ENCODE measurements at regions not wholly inside any gene's neighbourhood (a gene's known extent, or its start where the extent isn't known, plus 50 kb on each side); places are given as distances from the start of the nearest gene placed in this dataset.

- Histone ChIP-seq H3F3A (ENCODE audit: insufficient read depth, low read length) (no peaks in the 10 kb centered on the region), H3K4me1 (ENCODE audit: low read length) (no peaks in the 10 kb centered on the region), H3K9me3 (replicated peaks; ENCODE audit: insufficient read depth, low read length) (no peaks in the 10 kb centered on the region), H2AFZ (ENCODE audit: low read length) (no peak overlapping the region), H3K4me2 (ENCODE audit: low read depth, low read length) (no peak overlapping the region), H3K27ac (ENCODE audit: low read length) (no peak overlapping the region), H3K27me3 (replicated peaks; ENCODE audit: insufficient read depth, low read length) (no peaks in the 10 kb centered on the region), H3K79me2 (ENCODE audit: low read length) (no peaks in the 10 kb centered on the region), H3K4me3 (ENCODE audit: low read length) (no peak overlapping the region), H3K36me3 (replicated peaks; ENCODE audit: insufficient read depth, low read length) (no peaks in the 10 kb centered on the region), H4K20me1 (ENCODE audit: insufficient read depth, low read length) (no peaks in the 10 kb centered on the region), H3K9me2 (replicated peaks; ENCODE audit: insufficient read depth, low read length) (no peaks in the 10 kb centered on the region), H3K9ac (ENCODE audit: low read length) (no peak overlapping the region)
- no peak for DNase-seq
- TF ChIP-seq CTCF (IDR thresholded peaks at IDR 0.05; ENCODE audit: low read length) (no peak), EZH2 (optimal IDR thresholded peaks at IDR 0.05; ENCODE audit: low read depth, low read length) (no peak), EZH2phosphoT487 (IDR thresholded peaks at IDR 0.05; ENCODE audit: low read length) (no peak)
Observed at GRCh38 chr10:65581426-65582026, 1344.3 kb upstream of the LRRTM3 start.

- no peak overlapping the region for H3K4me3 ChIP-seq (ENCODE audit: low read length)
- H3K27ac ChIP-seq (ENCODE audit: low read length): no peak overlapping the region
- H2AFZ ChIP-seq (ENCODE audit: low read length): no peak overlapping the region
- TF ChIP-seq EZH2 (optimal IDR thresholded peaks at IDR 0.05; ENCODE audit: low read depth, low read length): no peak
- no peak for TF ChIP-seq EZH2phosphoT487 (IDR thresholded peaks at IDR 0.05; ENCODE audit: low read length)
- no peak for TF ChIP-seq CTCF (IDR thresholded peaks at IDR 0.05; ENCODE audit: low read length)
- H3F3A ChIP-seq (ENCODE audit: insufficient read depth, low read length): no peaks in the 10 kb centered on the region
- peak; percentile 14 for DNase-seq
- H4K20me1 ChIP-seq (ENCODE audit: insufficient read depth, low read length): no peaks in the 10 kb centered on the region
- no peaks in the 10 kb centered on the region for H3K79me2 ChIP-seq (ENCODE audit: low read length)
- H3K9me2 ChIP-seq (replicated peaks; ENCODE audit: insufficient read depth, low read length): no peaks in the 10 kb centered on the region
- peaks cover 3% of the 10 kb centered on the region; the same call in 1 of the 2 replicates for H3K4me1 ChIP-seq (ENCODE audit: low read length)
- H3K27me3 ChIP-seq (replicated peaks; ENCODE audit: insufficient read depth, low read length): no peaks in the 10 kb centered on the region
- no peaks in the 10 kb centered on the region for H3K36me3 ChIP-seq (replicated peaks; ENCODE audit: insufficient read depth, low read length)
- no peak overlapping the region for H3K9ac ChIP-seq (ENCODE audit: low read length)
- H3K4me2 ChIP-seq (ENCODE audit: low read depth, low read length): no peak overlapping the region
- H3K9me3 ChIP-seq (replicated peaks; ENCODE audit: insufficient read depth, low read length): no peaks in the 10 kb centered on the region
Observed at GRCh38 chr10:65602182-65602865, 1323.5 kb upstream of the LRRTM3 start.

GRCh38 chr10:65611592-65611991 is 1314.2 kb upstream of the LRRTM3 start:
- TF ChIP-seq CTCF (IDR thresholded peaks at IDR 0.05; ENCODE audit: low read length): no peak
- no peak for TF ChIP-seq EZH2phosphoT487 (IDR thresholded peaks at IDR 0.05; ENCODE audit: low read length)
- no peak for TF ChIP-seq EZH2 (optimal IDR thresholded peaks at IDR 0.05; ENCODE audit: low read depth, low read length)
- Histone ChIP-seq H4K20me1 (ENCODE audit: insufficient read depth, low read length) (no peaks in the 10 kb centered on the region), H3K27ac (ENCODE audit: low read length) (no peak overlapping the region), H3K27me3 (replicated peaks; ENCODE audit: insufficient read depth, low read length) (no peaks in the 10 kb centered on the region), H3K9me2 (replicated peaks; ENCODE audit: insufficient read depth, low read length) (no peaks in the 10 kb centered on the region), H3K9ac (ENCODE audit: low read length) (no peak overlapping the region), H3K79me2 (ENCODE audit: low read length) (no peaks in the 10 kb centered on the region), H3K4me1 (ENCODE audit: low read length) (no peaks in the 10 kb centered on the region), H3K4me3 (ENCODE audit: low read length) (no peak overlapping the region), H3F3A (ENCODE audit: insufficient read depth, low read length) (no peaks in the 10 kb centered on the region), H3K4me2 (ENCODE audit: low read depth, low read length) (no peak overlapping the region), H2AFZ (ENCODE audit: low read length) (no peak overlapping the region), H3K36me3 (replicated peaks; ENCODE audit: insufficient read depth, low read length) (no peaks in the 10 kb centered on the region), H3K9me3 (replicated peaks; ENCODE audit: insufficient read depth, low read length) (no peaks in the 10 kb centered on the region)
- DNase-seq: no peak

Data from MM.1S (cell line).